OCI-LY7 (cell line): ENCODE measurements at regions not wholly inside any gene's neighbourhood (a gene's known extent, or its start where the extent isn't known, plus 50 kb on each side); places are given as distances from the start of the nearest gene placed in this dataset.
"Not testable (repeated sequence)": the region's sequence is repeated elsewhere in the genome, so short reads cannot be mapped to it uniquely, and the experiment has no call there.

Experiments used
- CTCF ChIP-seq: fragments of 200-600 bp; sonication (generic); conservative IDR thresholded peaks from 2 replicates; pipeline ENCODE4 v1.5.1; 2014; ENCODE audit warnings: mild to moderate bottlenecking, antibody characterized with exemption, low read length, moderate library complexity, mixed read lengths
- EZH2phosphoT487 ChIP-seq: fragments of 200-600 bp; sonication (generic); IDR thresholded peaks from 2 replicates; pipeline ENCODE4 v1.6.1; 2018; ENCODE audit warnings: low read depth, borderline replicate concordance, mild to moderate bottlenecking, mixed run types, antibody characterized with exemption, low read length, moderate library complexity, mixed read lengths

- not testable (repeated sequence) for TF ChIP-seq CTCF, EZH2phosphoT487
Measured at GRCh38 chr7:65762712-65763111, 110.2 kb upstream of the VKORC1L1 start.
